Stimulated activated CD4-positive, alpha-beta T cell treated with anti-CD3 and anti-CD28 coated beads, Interleukin-1b, Interleukin-23, amount 100 ng/mL, for 4 hours (primary cell): ENCODE measurements at regions not wholly inside any gene's neighbourhood (a gene's known extent, or its start where the extent isn't known, plus 50 kb on each side); places are given as distances from the start of the nearest gene placed in this dataset.

Experiments used
- DNase-seq, 2 donors: peaks; one replicate each; pipeline ENCODE4 v3.0.0-alpha.2; 2020; ENCODE audit warnings: low read depth in 2 of 2

DNA sequence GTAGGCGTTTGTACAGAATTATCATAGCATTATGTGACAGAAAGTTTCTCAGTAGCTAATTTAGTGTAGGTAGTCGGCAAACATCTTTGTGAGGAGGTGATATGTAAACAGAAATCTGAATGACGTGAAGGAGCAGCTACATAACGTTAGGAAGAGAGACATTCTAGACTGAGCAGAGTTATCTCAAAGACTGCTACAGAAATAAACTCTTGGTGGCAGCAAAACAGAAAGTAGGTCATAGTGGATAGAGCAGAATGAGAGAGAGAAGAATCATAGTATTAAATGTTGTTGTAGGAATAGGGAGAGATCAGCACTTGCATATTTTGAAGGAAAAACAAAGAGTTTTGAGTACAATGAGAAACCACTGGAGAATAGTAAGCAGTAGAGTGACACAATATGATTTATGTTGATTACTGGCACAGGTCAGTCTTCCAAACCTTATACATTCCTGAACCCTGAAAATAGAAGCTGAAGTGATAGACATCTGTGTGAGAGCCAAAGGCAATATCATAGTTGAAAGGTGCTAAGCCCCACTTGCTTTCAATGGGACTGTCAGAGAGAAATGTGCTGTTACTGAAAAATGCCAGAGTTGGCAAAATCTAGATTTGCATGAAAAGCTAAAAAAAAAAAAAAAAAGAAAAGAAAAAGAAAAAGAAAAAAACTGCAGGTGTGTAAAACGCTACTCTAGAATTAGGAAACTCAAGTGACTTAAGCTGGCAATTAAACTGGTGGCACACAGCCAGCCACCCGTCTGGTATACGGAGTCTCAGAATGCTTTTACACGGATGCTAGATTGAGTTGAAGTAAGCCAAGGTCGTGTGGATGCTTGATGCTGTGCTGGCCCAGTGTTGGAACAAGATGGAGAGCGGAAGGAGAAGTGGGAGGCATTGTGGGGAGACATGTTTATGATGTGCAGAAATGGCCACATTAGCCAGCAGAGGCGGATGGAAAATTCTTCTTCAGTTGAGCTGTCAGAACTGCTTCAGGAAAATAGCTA is 750.2 kb upstream of the HS3ST1 start:
- DNase-seq: no peak

- no peak for DNase-seq
These were observed 748.7 kb upstream of the HS3ST1 start for GRCh38 chr4:12177416-12177815.

DNA sequence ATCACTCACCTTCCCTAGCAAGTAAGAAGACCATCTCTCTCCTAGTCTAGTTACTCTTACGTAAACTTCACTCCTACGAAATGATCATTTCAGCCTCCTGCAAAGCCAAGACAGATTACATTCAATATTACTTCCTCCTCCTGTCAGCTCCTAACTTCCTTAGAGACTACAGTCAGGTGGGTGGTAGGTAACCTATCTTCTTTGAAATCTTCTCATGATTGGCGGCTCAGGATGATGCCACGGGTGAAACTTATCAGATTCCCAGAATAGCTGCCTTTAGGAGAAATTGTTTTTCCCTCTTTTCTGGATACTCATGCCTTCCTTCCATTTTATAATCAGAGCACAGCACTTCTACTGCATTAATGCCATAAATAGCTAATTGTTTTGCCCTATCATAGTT is 744.8 kb upstream of the HS3ST1 start:
- no peak for DNase-seq

DNA sequence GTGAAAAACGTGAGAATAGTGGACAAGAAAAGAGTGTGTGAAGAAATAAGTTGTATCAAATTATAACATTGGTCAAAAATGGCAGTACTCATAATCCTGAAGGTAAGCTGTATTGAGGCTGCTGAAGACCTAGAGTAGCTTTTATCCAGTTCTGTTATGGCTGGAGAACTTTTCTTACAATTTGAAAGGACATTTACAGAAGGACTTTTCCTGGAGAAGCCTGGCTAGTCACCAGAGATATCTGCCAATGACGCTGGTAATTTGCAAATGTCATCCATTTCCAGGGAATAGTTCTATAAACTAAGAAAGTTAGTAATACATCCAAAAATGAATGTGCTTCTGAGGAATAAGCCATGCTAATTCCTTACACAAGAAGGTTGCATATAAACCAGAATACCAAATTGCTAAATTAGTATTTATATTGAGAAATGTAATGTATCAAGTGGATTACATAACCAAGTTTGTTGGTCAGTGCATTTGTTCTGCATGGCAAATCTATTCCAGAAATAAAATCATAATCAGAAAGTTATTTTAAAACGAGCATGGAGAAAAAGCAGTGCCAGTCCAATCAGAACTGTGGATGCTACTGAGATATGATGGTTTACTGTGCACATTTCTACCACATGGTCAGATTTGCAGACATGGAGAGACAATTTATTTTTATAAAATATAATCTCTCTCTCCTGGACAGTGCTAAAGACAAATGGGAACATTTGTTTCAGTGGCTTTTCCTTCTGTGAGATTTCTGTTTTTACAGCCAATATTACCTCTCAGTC is 743.7 kb upstream of the HS3ST1 start:
- DNase-seq: no peak

DNA sequence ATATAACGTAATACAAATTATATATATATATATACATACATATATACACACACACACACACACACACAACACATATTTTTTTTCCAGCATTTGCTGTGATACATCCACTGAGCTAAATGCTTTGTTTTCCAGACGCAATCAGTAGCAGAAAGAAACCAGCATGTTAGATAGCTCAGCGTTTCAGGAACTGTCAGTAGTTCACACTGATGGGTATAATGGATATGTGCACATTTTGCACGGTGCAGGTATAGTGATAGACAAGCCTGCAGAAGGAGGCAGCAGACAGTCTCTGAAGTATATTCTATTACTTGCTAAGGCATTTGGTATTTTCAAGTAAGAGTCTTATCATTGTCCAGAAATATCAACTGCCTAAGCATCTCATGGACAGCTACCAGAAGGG is 741.6 kb upstream of the HS3ST1 start:
- DNase-seq: no peak

DNA sequence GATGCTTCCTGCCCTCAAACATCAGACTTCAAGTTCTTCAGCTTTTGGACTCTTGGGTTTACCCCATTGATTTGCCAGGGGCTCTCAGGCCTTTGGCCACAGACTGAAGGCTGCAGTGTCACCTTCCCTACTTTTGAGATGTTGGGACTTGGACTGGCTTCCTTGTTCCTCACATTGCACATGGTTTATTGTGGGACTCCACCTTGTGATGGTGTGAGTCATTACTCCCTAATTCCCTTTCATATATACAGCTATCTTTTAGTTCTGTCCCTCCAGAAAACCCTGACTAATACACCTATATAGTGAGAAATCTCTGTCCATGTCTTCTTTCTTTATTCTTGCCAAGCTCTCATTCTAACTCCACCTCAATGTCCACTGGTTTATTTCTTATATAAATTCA is 736.9 kb upstream of the HS3ST1 start:
- DNase-seq: no peak

- DNase-seq: no peak
These were observed 717.6 kb upstream of the HS3ST1 start for GRCh38 chr4:12146339-12146738.

DNA sequence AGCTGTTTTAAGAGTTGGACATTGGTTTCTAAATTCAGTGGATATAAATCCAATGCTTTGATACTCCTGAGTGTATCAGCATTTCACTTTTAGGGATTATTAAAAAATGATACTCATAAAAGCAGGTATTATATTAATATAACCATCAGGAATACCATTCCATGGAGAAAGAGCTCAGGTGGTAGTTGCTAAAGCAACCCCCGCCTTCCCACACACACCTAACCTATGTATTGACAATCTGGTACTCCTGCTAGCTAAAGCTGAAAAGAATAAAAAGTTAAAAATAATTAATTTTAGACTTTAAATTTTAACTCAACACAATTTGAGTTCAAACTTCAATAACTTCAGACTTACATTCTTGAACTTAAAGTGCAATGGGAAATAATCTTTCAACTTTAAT is 717.1 kb upstream of the HS3ST1 start:
- DNase-seq: no peak

DNA sequence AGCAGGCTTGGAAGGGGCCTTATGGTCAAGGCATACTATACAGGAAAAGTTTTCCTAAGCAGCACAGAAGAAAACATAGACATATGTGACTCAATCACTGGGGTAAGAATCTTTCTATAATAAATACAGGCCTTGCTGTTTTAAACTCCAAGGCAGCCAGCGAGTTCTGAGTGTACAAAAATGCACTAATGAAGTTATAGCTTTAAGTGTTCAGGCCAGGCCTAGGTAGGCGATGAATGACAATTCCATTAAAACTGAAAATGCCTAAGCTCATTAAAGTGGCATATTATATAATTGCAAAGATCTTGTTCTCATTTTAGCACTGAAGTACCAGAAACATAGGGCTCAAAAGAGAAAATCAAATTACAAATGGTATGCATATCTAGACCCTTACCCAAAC is 716.4 kb upstream of the HS3ST1 start:
- DNase-seq: no peak

DNA sequence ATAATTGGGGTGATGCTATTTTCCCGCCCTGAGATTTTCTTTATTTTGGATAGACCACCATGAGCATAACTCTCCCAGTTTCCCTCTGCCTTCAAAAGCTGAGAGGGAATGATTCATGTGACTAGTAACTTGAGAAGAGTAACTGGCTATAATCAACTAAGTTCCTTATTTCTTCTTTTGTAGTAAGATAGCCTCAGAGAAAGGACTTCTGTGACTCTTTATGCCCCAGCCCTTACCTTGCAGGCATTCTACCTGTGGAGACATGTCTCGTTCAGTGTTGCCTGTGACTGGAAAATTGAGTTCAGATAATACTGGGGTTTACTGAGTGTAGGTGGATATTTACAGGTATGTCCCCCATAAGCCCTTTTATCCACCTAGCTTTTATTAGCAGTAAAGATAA is 715.4 kb upstream of the HS3ST1 start:
- no peak for DNase-seq

DNA sequence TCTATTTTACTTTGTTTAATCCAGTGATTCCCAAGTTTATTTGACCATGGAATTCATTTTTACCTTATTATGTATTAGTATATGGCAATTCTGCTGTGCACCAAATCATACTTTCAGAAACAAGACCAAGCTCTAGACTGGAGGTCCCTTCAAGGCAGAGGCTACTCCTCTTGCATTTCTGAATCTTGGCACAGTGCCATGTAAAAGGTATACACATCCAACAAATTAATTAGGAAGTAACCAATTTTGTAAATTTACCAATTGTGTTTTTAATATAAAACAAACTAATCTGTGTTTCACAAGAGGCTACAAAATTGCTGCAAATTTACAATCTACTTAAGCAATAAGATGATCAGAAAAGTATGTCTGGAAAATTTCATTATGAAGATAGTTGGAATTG is 712.2 kb upstream of the HS3ST1 start:
- DNase-seq: no peak

DNA sequence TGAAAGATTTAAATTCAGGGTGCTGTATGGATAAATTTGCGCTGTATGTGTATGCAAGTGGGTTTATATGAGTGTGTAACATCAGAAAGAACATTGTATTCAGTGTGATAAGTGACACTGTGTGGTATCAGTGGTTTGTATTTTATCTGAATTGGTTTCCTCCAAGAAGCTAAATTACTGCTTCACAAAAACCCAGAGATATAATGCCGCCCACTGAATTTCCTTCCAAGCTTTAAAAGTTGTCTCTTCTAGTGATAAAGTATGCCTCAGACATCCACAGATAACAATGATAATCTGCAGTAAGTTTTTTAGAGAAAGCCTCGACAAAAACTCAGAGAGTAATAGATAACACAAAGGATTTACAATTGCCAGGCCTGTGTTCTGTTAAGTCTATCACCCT is 710.6 kb upstream of the HS3ST1 start:
- no peak for DNase-seq

- DNase-seq: no peak
These were observed 709.8 kb upstream of the HS3ST1 start for GRCh38 chr4:12138488-12138887.

DNA sequence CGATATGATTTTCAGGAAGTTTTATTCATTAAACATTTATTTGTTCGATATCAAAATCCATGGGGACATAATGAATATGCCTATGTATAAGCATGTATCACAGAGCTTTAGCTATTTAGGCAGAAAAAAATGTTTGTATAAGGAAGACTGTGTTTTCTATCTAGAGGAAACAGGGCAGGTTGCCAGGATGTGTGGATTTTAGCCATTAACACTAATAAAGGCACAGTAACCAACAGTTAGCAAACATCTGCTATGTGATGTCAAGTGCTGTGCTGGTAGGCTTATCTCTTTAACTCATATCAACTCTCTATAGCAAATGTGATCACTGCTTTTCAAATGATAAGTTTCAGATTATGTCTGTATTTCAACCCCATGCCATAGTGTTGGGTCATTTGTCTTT is 708.9 kb upstream of the HS3ST1 start:
- no peak for DNase-seq

- no peak for DNase-seq
These were observed 697.8 kb upstream of the HS3ST1 start for GRCh38 chr4:12126474-12126873.

- DNase-seq: no peak
These were observed 695.4 kb upstream of the HS3ST1 start for GRCh38 chr4:12124138-12124537.

DNA sequence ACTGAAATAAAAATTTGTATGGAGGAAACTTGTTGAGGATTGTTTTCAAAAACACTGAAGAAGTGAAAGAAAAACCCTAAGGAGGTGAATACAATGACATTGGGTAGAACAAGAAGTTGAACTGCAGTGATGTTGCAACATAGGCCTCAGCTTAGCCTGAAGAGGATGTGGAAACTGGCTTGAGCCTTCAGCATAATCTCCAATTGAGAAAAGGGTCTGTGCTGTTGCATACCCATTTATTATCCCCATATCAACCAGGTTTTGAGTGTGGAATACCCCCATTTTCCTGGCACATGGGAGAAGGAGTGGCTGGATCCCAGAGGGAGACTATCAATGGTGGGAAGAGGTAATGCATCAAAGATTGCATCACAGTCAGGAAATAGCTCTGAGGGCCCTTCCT is 695.0 kb upstream of the HS3ST1 start:
- DNase-seq: no peak

- DNase-seq: no peak
These were observed 693.6 kb upstream of the HS3ST1 start for GRCh38 chr4:12122316-12122715.

DNA sequence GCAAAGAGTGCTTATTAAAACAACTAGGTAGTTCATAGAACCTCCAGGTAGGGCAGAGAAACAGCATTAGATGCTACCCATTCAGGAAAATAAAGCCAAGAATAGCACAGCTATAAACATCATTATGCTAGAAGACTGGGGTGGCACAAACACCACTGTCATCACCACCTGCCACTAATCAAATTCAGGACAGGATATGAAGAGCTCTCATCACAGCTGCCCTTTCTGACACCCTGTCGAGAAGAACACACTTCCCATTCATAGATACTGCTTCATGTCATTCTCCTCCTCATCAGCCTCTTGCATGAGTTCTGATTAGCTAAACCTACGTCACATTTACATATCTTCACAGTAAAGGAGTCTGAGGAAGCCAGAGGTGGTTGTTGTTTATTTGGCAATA is 692.3 kb upstream of the HS3ST1 start:
- no peak for DNase-seq

GRCh38 chr4:12118651-12119213 is 690.0 kb upstream of the HS3ST1 start:
- no peak for DNase-seq

DNA sequence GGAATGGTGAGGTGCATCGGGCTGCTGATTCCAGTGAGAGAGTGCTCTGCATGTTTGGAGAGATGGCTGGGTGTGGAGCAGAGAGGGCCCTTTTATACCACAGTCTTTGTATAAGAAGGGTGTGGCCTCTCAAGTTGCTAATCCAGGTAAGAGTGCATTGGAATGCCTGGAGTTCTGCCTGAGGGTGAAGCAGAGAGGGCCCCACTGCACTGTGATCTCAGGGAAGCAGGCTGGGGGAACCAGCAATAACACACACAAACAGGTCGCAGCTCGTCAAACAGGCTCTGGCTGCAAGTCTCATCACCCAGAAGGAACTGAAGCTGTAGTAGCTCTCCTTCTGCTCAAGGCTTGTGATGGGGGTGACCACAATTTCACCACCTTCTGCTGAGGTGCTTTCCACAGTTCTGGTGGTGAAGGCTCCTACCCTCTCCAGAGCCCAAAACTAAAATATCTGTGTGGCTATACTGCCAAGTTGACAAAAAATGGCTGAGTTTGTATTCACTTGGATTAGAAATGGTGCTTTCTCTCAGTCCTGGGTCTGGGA is 687.4 kb upstream of the HS3ST1 start:
- DNase-seq: no peak

GRCh38 chr4:12110627-12111026 is 681.9 kb upstream of the HS3ST1 start:
- no peak for DNase-seq
